Type B pancreatic cell (in vitro differentiated cells): ENCODE measurements at regions not wholly inside any gene's neighbourhood (a gene's known extent, or its start where the extent isn't known, plus 50 kb on each side); places are given as distances from the start of the nearest gene placed in this dataset.

Source experiments
- DNase-seq: peaks from one replicate; pipeline ENCODE4 v3.0.0; 2021; ENCODE audit warnings: mixed read lengths; ENCODE audit not compliant: unreplicated experiment; ENCODE audit errors: extremely low spot score
- H3K27ac Mint-ChIP-seq: 2 replicates; pipeline ENCODE4 v1.8.0; 2021; ENCODE audit warnings: mild to moderate bottlenecking, mixed read lengths
- H3K27me3 Mint-ChIP-seq: 2 replicates; pipeline ENCODE4 v1.8.0; 2021; ENCODE audit warnings: mixed read lengths
- H3K36me3 Mint-ChIP-seq: 2 replicates; pipeline ENCODE4 v1.8.0; 2021; ENCODE audit warnings: mixed read lengths
- H3K4me1 Mint-ChIP-seq: one replicate; pipeline ENCODE4 v1.8.0; 2021; ENCODE audit warnings: mixed read lengths; ENCODE audit not compliant: unreplicated experiment
- H3K4me3 Mint-ChIP-seq: 2 replicates; pipeline ENCODE4 v1.8.0; 2021; ENCODE audit warnings: mild to moderate bottlenecking, mixed read lengths
- H3K9me3 Mint-ChIP-seq: 2 replicates; pipeline ENCODE4 v1.8.0; 2021; ENCODE audit warnings: mixed read lengths
- TF ChIP-seq, protein P1 (sequence below): fragments of 200-600 bp; sonication (generic); conservative IDR thresholded peaks from 2 replicates; pipeline ENCODE4 v1.5.0; 2021; ENCODE audit warnings: antibody characterized with exemption, mild to moderate bottlenecking

DNA sequence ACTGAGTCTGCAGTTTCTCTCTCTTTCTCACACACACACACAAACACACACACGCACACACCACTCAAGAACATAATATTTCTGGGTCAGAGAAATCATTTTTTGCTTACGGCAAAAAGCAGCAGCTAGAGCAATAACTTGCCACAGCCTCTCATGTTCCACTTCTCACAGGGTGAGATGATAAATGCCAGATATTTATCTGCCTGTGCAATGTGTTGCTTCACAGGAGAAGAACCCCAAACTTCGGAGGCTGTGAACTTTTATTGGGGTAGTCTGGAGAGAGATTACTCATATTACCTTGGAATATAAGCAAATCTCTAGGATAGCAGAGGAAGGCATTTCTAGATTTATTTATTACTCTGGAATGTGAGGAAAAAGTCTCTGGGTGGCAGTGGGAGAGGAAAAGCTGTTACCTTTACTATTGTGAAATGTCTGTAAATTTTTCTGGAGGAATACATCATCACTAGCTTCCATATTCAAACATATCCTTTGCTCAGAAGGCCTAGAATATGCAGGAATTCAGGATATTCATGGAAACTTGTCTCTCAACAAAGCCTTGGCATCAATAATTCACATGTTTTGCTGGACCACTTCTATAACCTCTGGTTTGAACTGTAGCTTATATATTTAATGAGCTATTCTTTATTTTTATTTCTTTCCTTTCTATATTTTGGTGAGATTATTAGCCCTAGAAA is 369.2 kb downstream of the NSUN3 start:
- H3K27ac Mint-ChIP-seq = no peak overlapping the region
- H3K36me3 Mint-ChIP-seq = peaks cover 3% of the 10 kb centered on the region
- H3K27me3 Mint-ChIP-seq = no peaks in the 10 kb centered on the region
- TF ChIP-seq, protein P1, sequence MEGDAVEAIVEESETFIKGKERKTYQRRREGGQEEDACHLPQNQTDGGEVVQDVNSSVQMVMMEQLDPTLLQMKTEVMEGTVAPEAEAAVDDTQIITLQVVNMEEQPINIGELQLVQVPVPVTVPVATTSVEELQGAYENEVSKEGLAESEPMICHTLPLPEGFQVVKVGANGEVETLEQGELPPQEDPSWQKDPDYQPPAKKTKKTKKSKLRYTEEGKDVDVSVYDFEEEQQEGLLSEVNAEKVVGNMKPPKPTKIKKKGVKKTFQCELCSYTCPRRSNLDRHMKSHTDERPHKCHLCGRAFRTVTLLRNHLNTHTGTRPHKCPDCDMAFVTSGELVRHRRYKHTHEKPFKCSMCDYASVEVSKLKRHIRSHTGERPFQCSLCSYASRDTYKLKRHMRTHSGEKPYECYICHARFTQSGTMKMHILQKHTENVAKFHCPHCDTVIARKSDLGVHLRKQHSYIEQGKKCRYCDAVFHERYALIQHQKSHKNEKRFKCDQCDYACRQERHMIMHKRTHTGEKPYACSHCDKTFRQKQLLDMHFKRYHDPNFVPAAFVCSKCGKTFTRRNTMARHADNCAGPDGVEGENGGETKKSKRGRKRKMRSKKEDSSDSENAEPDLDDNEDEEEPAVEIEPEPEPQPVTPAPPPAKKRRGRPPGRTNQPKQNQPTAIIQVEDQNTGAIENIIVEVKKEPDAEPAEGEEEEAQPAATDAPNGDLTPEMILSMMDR = no peak
- peaks cover 9% of the 10 kb centered on the region for H3K9me3 Mint-ChIP-seq
- no peak overlapping the region for H3K4me3 Mint-ChIP-seq
- no peak for DNase-seq
- H3K4me1 Mint-ChIP-seq = peaks cover 9% of the 10 kb centered on the region

DNA sequence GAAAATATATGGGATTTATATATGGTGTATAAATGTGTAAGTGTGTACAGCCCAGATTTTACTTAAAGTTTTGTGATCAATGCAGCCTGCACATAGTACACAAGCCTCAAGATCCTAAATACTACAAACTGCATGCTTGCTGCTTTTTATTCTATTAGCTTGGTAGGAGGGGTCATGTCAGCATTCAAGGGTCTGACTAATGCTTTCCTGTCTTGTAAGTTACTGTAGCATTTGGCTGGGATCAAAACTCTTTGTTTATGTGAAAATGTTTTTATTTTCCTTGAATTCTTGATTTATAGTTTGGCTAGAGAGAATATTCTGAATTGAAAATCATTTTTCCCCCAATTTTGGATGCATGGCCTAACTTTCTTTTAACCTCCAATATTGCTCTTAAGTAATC is 370.9 kb downstream of the NSUN3 start:
- Mint-ChIP-seq H3K4me3 (no peak overlapping the region), H3K4me1 (peaks cover 9% of the 10 kb centered on the region), H3K27me3 (no peaks in the 10 kb centered on the region), H3K9me3 (peaks cover 5% of the 10 kb centered on the region), H3K36me3 (no peaks in the 10 kb centered on the region), H3K27ac (no peak overlapping the region)
- TF ChIP-seq, protein P1 = no peak
- DNase-seq = no peak

DNA sequence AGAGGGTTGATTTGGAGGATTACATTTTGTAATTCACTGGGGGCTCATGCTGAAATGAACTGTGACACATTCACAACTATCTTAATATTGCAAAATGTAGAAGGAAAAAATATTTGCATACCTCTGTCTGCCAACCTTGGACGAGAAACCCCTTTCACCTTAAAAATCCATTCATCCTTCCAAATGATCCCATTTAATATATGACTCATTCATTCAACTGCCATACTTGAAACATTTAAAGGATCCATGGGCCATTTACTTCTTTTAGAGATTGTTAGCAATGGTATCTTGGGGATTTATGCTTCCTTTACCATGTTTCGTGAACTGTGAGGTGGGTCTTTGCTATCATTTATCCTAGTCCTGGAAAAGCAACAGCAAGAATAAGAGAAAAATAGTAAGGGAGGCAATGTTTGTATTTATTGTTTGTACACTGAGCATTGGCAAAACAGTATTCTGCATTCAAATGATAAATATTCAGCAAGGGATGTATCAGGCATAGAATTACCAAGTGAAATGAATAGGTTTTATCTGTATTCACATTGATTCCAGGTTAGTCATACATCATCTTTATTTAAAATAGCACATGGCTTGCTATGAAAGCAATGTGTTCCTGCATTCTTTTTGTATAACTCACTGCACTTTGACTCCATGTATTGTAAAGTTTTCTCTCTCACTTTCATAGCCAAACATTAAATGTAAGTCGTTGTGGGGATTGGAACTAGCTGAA is 378.1 kb downstream of the NSUN3 start:
- no peak for DNase-seq
- Mint-ChIP-seq H3K4me1 (no peaks in the 10 kb centered on the region), H3K36me3 (no peaks in the 10 kb centered on the region), H3K27ac (no peak overlapping the region), H3K27me3 (no peaks in the 10 kb centered on the region), H3K9me3 (no peaks in the 10 kb centered on the region), H3K4me3 (no peak overlapping the region)
- TF ChIP-seq, protein P1 = no peak

DNA sequence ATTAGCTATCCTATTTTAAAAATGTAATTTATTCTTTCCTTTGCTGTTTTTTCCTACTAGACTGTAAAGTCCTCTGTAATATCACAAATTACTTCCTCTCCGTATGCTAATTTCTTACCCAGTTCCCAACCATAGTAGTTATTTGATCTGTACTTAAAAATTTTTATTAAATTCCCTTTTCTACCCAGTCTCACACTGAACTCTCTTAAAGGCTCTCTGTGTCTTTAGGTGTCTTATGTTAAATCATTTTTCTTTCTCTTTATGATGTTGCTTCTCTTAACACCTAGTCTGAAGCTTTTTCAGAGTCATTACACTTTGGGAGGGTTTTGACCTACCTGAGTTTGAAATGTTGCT is 378.6 kb downstream of the NSUN3 start:
- no peaks in the 10 kb centered on the region for H3K36me3 Mint-ChIP-seq
- H3K27ac Mint-ChIP-seq = no peak overlapping the region
- TF ChIP-seq, protein P1 = no peak
- H3K9me3 Mint-ChIP-seq = no peaks in the 10 kb centered on the region
- H3K4me1 Mint-ChIP-seq = no peaks in the 10 kb centered on the region
- no peak overlapping the region for H3K4me3 Mint-ChIP-seq
- DNase-seq = no peak
- H3K27me3 Mint-ChIP-seq = no peaks in the 10 kb centered on the region

DNA sequence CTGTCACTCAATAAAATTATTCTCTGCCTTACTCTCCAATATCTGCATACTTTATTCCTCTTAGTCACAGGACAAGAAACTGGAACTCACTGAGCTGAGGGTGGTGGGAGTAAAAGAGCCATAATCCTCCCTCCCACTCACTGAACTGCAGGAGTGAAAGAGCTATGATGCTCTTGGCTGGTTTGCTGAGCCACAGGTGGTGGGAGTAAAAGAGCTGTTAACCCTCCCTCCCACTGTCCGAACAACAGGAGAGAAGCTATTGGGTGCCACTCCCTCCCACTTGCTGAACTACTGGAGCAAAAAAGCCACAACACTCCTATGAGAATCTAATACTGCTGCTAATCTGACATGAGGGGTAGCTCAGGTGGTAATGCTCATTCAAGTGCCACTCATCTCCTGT is 391.0 kb downstream of the NSUN3 start:
- Mint-ChIP-seq H3K9me3 (peaks cover 3% of the 10 kb centered on the region), H3K27me3 (peaks cover 5% of the 10 kb centered on the region), H3K27ac (no peak overlapping the region), H3K4me1 (no peaks in the 10 kb centered on the region), H3K36me3 (no peaks in the 10 kb centered on the region), H3K4me3 (no peak overlapping the region)
- TF ChIP-seq, protein P1 = no peak
- DNase-seq = no peak
